Kidney epithelial cell (primary cell): ENCODE measurements at regions not wholly inside any gene's neighbourhood (a gene's known extent, or its start where the extent isn't known, plus 50 kb on each side); places are given as distances from the start of the nearest gene placed in this dataset.

ENCODE experiments used
- DNase-seq: peaks from one replicate; pipeline ENCODE4 v3.0.0-alpha.2; 2010; ENCODE audit warnings: low read depth
- H3K27me3 ChIP-seq: 2 replicates; pipeline ENCODE4 v1.6.0; 2011; ENCODE audit warnings: low read length; ENCODE audit not compliant: control insufficient read depth, insufficient read depth
- H3K36me3 ChIP-seq: 2 replicates; pipeline ENCODE4 v1.5.1; 2011; ENCODE audit warnings: low read length; ENCODE audit not compliant: control insufficient read depth, insufficient read depth
- H3K4me3 ChIP-seq: 2 replicates; pipeline ENCODE4 v1.5.1; 2011; ENCODE audit warnings: low read depth, mild to moderate bottlenecking, control low read depth, low read length
- TF ChIP-seq, protein P1 (sequence below): IDR thresholded peaks from 2 replicates; pipeline ENCODE4 v1.5.1; 2011; ENCODE audit warnings: mild to moderate bottlenecking, moderate library complexity, low read length, control low read depth, inconsistent platforms; ENCODE audit not compliant: insufficient read depth, poor library complexity, severe bottlenecking

GRCh38 chr10:33706746-33707145 is 372.3 kb upstream of the NRP1 start:
- TF ChIP-seq, protein P1, sequence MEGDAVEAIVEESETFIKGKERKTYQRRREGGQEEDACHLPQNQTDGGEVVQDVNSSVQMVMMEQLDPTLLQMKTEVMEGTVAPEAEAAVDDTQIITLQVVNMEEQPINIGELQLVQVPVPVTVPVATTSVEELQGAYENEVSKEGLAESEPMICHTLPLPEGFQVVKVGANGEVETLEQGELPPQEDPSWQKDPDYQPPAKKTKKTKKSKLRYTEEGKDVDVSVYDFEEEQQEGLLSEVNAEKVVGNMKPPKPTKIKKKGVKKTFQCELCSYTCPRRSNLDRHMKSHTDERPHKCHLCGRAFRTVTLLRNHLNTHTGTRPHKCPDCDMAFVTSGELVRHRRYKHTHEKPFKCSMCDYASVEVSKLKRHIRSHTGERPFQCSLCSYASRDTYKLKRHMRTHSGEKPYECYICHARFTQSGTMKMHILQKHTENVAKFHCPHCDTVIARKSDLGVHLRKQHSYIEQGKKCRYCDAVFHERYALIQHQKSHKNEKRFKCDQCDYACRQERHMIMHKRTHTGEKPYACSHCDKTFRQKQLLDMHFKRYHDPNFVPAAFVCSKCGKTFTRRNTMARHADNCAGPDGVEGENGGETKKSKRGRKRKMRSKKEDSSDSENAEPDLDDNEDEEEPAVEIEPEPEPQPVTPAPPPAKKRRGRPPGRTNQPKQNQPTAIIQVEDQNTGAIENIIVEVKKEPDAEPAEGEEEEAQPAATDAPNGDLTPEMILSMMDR = no peak
- H3K4me3 ChIP-seq = no peak overlapping the region
- no peaks in the 10 kb centered on the region for H3K27me3 ChIP-seq
- no peaks in the 10 kb centered on the region for H3K36me3 ChIP-seq
- DNase-seq = no peak

GRCh38 chr10:33706191-33706590 is 371.7 kb upstream of the NRP1 start:
- no peak overlapping the region for H3K4me3 ChIP-seq
- TF ChIP-seq, protein P1 = no peak
- H3K36me3 ChIP-seq = no peaks in the 10 kb centered on the region
- H3K27me3 ChIP-seq = no peaks in the 10 kb centered on the region
- DNase-seq = no peak

- Histone ChIP-seq H3K27me3 (no peaks in the 10 kb centered on the region), H3K4me3 (no peak overlapping the region), H3K36me3 (no peaks in the 10 kb centered on the region)
- peak; percentile 29 for DNase-seq
- TF ChIP-seq, protein P1 = no peak
Observed at GRCh38 chr10:33704214-33704830, 369.9 kb upstream of the NRP1 start.

- no peak for DNase-seq
- no peak overlapping the region for H3K4me3 ChIP-seq
- no peaks in the 10 kb centered on the region for H3K36me3 ChIP-seq
- TF ChIP-seq, protein P1 = no peak
- no peaks in the 10 kb centered on the region for H3K27me3 ChIP-seq
Observed at GRCh38 chr10:33703501-33704213, 369.2 kb upstream of the NRP1 start.

- TF ChIP-seq, protein P1 = no peak
Observed at GRCh38 chr10:33698033-33698432, 363.6 kb upstream of the NRP1 start.

More at GRCh38 chr10:33698033-33698432, 363.6 kb upstream of the NRP1 start:
- Histone ChIP-seq H3K4me3 (no peak overlapping the region), H3K27me3 (no peaks in the 10 kb centered on the region), H3K36me3 (no peaks in the 10 kb centered on the region)
- DNase-seq = no peak
